NCI-H187 treated with DMSO at 0.1 percent for 48 hours (cell line): ENCODE measurements at regions not wholly inside any gene's neighbourhood (a gene's known extent, or its start where the extent isn't known, plus 50 kb on each side); places are given as distances from the start of the nearest gene placed in this dataset.
"Not testable (repeated sequence)": the region's sequence is repeated elsewhere in the genome, so short reads cannot be mapped to it uniquely, and the experiment has no call there.

Experiments used
- DNase-seq: peaks from one replicate; lab custom pipeline; 2025; lab: John Stamatoyannopoulos, UW

GRCh38 chr17:59494757-59495368 lies 70.5 kb upstream of the DHX40 start:
- DNase-seq: no peak

GRCh38 chr17:59496178-59496577 lies 69.2 kb upstream of the DHX40 start:
- no peak for DNase-seq

GRCh38 chr17:59498530-59499307 lies 66.7 kb upstream of the DHX40 start:
- no peak for DNase-seq

GRCh38 chr17:59500086-59500655 lies 65.2 kb upstream of the DHX40 start:
- DNase-seq: not testable (repeated sequence)

- no peak for DNase-seq
Observed at GRCh38 chr17:59501690-59502089, 63.7 kb upstream of the DHX40 start.

GRCh38 chr17:59502800-59503199 lies 62.6 kb upstream of the DHX40 start:
- DNase-seq: no peak

- DNase-seq: no peak
Observed at GRCh38 chr17:59503500-59503899, 61.9 kb upstream of the DHX40 start.

- no peak for DNase-seq
Observed at GRCh38 chr17:59504821-59505220, 60.6 kb upstream of the DHX40 start.

GRCh38 chr17:59505610-59506276 lies 59.7 kb upstream of the DHX40 start:
- DNase-seq: no peak

- DNase-seq: no peak
Observed at GRCh38 chr17:59506894-59507726, 58.3 kb upstream of the DHX40 start.

- no peak for DNase-seq
Observed at GRCh38 chr17:59508999-59509625, 56.3 kb upstream of the DHX40 start.

- DNase-seq: no peak
Observed at GRCh38 chr17:59510611-59511010, 54.8 kb upstream of the DHX40 start.

GRCh38 chr17:59511726-59512125 lies 53.7 kb upstream of the DHX40 start:
- DNase-seq: no peak

- no peak for DNase-seq
Observed at GRCh38 chr17:59512844-59513385, 52.5 kb upstream of the DHX40 start.

GRCh38 chr17:59513934-59514841 lies 51.2 kb upstream of the DHX40 start:
- peak; percentile 89 for DNase-seq
